PC-3 (cell line): ENCODE measurements at regions not wholly inside any gene's neighbourhood (a gene's known extent, or its start where the extent isn't known, plus 50 kb on each side); places are given as distances from the start of the nearest gene placed in this dataset.

ENCODE experiments used
- EZH2 ChIP-seq: fragments of 300-600 bp; sonication (generic); IDR thresholded peaks from one replicate; pipeline ENCODE4 v1.6.1; 2017; ENCODE audit warnings: antibody characterized with exemption, mild to moderate bottlenecking, low read length; ENCODE audit not compliant: unreplicated experiment
- EZH2phosphoT487 ChIP-seq: fragments of 300-600 bp; sonication (generic); IDR thresholded peaks from 2 replicates; pipeline ENCODE4 v1.6.1; 2018; ENCODE audit warnings: mild to moderate bottlenecking, antibody characterized with exemption, low read length, borderline replicate concordance
- TF ChIP-seq, protein P1 (sequence below): fragments of 300-600 bp; sonication (generic); conservative IDR thresholded peaks from 2 replicates; pipeline ENCODE4 v1.5.1; 2017; ENCODE audit warnings: antibody characterized with exemption, low read depth, mild to moderate bottlenecking, low read length

DNA sequence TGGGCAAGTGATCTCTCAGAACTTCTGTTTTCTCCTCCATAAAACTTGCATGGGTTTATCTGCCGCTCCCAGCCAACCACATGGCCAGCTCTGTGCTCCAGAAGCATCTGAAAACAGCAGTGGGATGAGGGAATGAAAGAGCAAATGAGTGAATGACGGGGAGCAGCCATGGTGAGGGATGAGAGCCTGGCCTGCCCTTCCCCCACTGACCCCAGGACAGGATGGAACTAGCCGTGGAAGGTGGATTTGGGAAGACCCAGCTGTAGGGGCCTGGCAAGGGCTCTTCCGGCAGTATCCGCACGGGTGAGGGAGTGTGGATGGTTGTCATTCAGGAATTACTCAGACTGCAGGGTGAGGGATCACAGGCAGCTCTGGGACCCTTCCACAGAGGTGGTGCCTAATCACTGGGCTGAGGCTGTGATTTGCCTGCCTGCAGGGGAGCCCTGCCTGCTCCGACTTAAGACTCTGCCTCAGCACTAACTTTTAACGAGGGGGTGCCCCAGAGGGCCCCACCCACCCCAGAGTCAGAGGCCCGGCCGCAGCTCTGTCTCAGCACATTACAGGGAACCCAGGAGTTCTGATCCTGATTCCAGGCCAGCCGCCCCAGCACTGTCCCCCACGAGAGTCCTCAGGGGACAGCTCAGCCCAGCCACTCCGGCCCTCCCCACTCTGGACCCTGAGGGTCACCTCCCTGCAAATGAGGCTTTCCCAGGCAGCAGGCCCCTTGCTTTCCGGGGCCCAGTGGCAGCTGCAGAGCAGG lies 136.8 kb upstream of the C14orf180 start:
- TF ChIP-seq, protein P1, sequence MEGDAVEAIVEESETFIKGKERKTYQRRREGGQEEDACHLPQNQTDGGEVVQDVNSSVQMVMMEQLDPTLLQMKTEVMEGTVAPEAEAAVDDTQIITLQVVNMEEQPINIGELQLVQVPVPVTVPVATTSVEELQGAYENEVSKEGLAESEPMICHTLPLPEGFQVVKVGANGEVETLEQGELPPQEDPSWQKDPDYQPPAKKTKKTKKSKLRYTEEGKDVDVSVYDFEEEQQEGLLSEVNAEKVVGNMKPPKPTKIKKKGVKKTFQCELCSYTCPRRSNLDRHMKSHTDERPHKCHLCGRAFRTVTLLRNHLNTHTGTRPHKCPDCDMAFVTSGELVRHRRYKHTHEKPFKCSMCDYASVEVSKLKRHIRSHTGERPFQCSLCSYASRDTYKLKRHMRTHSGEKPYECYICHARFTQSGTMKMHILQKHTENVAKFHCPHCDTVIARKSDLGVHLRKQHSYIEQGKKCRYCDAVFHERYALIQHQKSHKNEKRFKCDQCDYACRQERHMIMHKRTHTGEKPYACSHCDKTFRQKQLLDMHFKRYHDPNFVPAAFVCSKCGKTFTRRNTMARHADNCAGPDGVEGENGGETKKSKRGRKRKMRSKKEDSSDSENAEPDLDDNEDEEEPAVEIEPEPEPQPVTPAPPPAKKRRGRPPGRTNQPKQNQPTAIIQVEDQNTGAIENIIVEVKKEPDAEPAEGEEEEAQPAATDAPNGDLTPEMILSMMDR = no peak
- TF ChIP-seq EZH2 (no peak), EZH2phosphoT487 (no peak)
